MM.1S (cell line): ENCODE measurements at regions not wholly inside any gene's neighbourhood (a gene's known extent, or its start where the extent isn't known, plus 50 kb on each side); places are given as distances from the start of the nearest gene placed in this dataset.

Experiments
- DNase-seq: peaks from one replicate; pipeline ENCODE4 v3.0.0-alpha.2; 2015
- H2AFZ ChIP-seq: fragments of 300-600 bp; sonication (generic); 2 replicates; pipeline ENCODE4 v1.6.0; 2016; ENCODE audit warnings: antibody characterized with exemption, low read length
- H3F3A ChIP-seq: fragments of 300-600 bp; sonication (generic); 2 replicates; pipeline ENCODE4 v1.6.1; 2016; ENCODE audit warnings: mild to moderate bottlenecking, antibody characterized with exemption, low read length, moderate library complexity, mixed read lengths; ENCODE audit not compliant: insufficient read depth
- H3K27ac ChIP-seq: fragments of 300-600 bp; sonication (generic); 2 replicates; pipeline ENCODE4 v1.5.1; 2016; ENCODE audit warnings: mild to moderate bottlenecking, low read length
- H3K27me3 ChIP-seq: fragments of 300-600 bp; sonication (generic); replicated peaks from 2 replicates; pipeline ENCODE4 v1.6.0; 2016; ENCODE audit warnings: low read length; ENCODE audit not compliant: insufficient read depth
- H3K36me3 ChIP-seq: fragments of 300-600 bp; sonication (generic); replicated peaks from 2 replicates; pipeline ENCODE4 v1.6.1; 2016; ENCODE audit warnings: mild to moderate bottlenecking, low read length, mixed read lengths; ENCODE audit not compliant: insufficient read depth
- H3K4me1 ChIP-seq: fragments of 300-600 bp; sonication (generic); 2 replicates; pipeline ENCODE4 v1.6.1; 2016; ENCODE audit warnings: low read length, mixed read lengths
- H3K4me2 ChIP-seq: fragments of 300-600 bp; sonication (generic); 2 replicates; pipeline ENCODE4 v1.6.0; 2016; ENCODE audit warnings: low read depth, low read length
- H3K4me3 ChIP-seq: fragments of 300-600 bp; sonication (generic); 2 replicates; pipeline ENCODE4 v1.5.1; 2016; ENCODE audit warnings: low read length, mixed read lengths
- H3K79me2 ChIP-seq: fragments of 300-600 bp; sonication (generic); 2 replicates; pipeline ENCODE4 v1.6.1; 2016; ENCODE audit warnings: mixed run types, low read length, mixed read lengths
- H3K9ac ChIP-seq: fragments of 300-600 bp; sonication (generic); 2 replicates; pipeline ENCODE4 v1.6.1; 2016; ENCODE audit warnings: low read length, mixed read lengths
- H3K9me2 ChIP-seq: fragments of 300-600 bp; sonication (generic); replicated peaks from 2 replicates; pipeline ENCODE4 v1.6.1; 2016; ENCODE audit warnings: mild to moderate bottlenecking, low read length, mixed read lengths; ENCODE audit not compliant: insufficient read depth
- H3K9me3 ChIP-seq: fragments of 300-600 bp; sonication (generic); replicated peaks from 2 replicates; pipeline ENCODE4 v1.6.1; 2016; ENCODE audit warnings: mild to moderate bottlenecking, low read length, mixed read lengths; ENCODE audit not compliant: insufficient read depth
- H4K20me1 ChIP-seq: fragments of 300-600 bp; sonication (generic); 2 replicates; pipeline ENCODE4 v1.6.1; 2016; ENCODE audit warnings: mild to moderate bottlenecking, low read length, moderate library complexity, mixed read lengths; ENCODE audit not compliant: insufficient read depth
- CTCF ChIP-seq: fragments of 300-600 bp; sonication (generic); IDR thresholded peaks from 2 replicates; pipeline ENCODE4 v1.5.1; 2016; ENCODE audit warnings: antibody characterized with exemption, low read length, mixed read lengths
- EZH2 ChIP-seq: fragments of 300-600 bp; sonication (generic); optimal IDR thresholded peaks from 2 replicates; pipeline ENCODE3; 2017; ENCODE audit warnings: low read depth, mild to moderate bottlenecking, antibody characterized with exemption, low read length, mixed read lengths
- EZH2phosphoT487 ChIP-seq: fragments of 300-600 bp; sonication (generic); IDR thresholded peaks from 2 replicates; pipeline ENCODE4 v1.6.1; 2018; ENCODE audit warnings: antibody characterized with exemption, low read length

DNA sequence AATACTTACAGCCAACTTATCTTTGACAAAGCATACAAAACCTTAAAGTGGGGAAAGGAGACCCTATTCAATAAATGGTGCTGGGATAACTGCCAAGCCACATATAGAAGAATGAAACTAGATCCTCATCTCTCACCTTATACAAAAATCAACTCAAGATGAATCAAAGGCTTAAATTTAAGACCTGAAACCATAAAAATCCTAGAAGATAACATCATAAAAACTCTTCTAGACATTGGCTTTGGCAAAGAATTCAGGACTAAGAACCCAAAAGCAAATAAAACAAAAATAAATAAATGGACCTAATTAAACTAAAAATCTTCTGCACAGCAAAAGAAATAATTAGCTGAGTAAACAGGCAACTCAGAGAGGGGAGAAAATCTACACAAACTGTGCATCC, 335.6 kb upstream of the PBX1 start:
- DNase-seq = no peak
- Histone ChIP-seq H3K4me1 (no peaks in the 10 kb centered on the region), H3K36me3 (no peaks in the 10 kb centered on the region), H3K4me2 (no peak overlapping the region), H2AFZ (no peak overlapping the region), H4K20me1 (no peaks in the 10 kb centered on the region), H3K9ac (no peak overlapping the region), H3K27me3 (no peaks in the 10 kb centered on the region), H3F3A (no peaks in the 10 kb centered on the region), H3K27ac (no peak overlapping the region), H3K79me2 (no peaks in the 10 kb centered on the region), H3K9me3 (no peaks in the 10 kb centered on the region), H3K9me2 (no peaks in the 10 kb centered on the region), H3K4me3 (no peak overlapping the region)
- no peak for TF ChIP-seq EZH2phosphoT487

DNA sequence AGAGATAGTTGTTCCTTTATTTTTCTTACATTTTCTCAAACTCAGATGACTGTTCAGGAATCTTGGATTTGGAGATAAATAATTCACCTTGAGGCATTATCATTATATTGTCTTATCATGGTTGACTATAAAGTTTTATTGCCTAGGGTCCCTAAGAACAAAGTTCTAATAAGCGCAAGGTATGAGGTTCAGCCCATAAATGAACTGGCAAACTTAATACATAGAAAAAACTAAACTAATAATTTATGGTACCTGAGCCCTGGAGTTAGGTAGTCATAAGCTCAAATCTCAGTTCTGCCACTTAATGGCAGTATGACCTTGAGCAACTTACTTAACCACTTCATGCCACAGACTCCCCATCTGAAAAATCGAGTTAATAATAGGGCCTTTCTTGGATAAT, 334.0 kb upstream of the PBX1 start:
- Histone ChIP-seq H3K9ac (no peak overlapping the region), H3K4me3 (no peak overlapping the region), H3K36me3 (no peaks in the 10 kb centered on the region), H3K4me1 (no peaks in the 10 kb centered on the region), H3K4me2 (no peak overlapping the region), H2AFZ (no peak overlapping the region), H3K9me2 (no peaks in the 10 kb centered on the region), H3K9me3 (no peaks in the 10 kb centered on the region), H3K79me2 (no peaks in the 10 kb centered on the region), H3F3A (no peaks in the 10 kb centered on the region), H3K27me3 (no peaks in the 10 kb centered on the region), H4K20me1 (no peaks in the 10 kb centered on the region), H3K27ac (no peak overlapping the region)
- TF ChIP-seq CTCF = no peak
- no peak for TF ChIP-seq EZH2phosphoT487
- TF ChIP-seq EZH2 = no peak
- no peak for DNase-seq

- no peak overlapping the region for H2AFZ ChIP-seq
- no peak overlapping the region for H3K27ac ChIP-seq
- H3K9ac ChIP-seq = no peak overlapping the region
- H3K9me2 ChIP-seq = no peaks in the 10 kb centered on the region
- H3F3A ChIP-seq = no peaks in the 10 kb centered on the region
- H3K79me2 ChIP-seq = no peaks in the 10 kb centered on the region
- H3K4me2 ChIP-seq = no peak overlapping the region
- H3K36me3 ChIP-seq = no peaks in the 10 kb centered on the region
- H3K4me3 ChIP-seq = no peak overlapping the region
- H3K27me3 ChIP-seq = no peaks in the 10 kb centered on the region
- no peaks in the 10 kb centered on the region for H3K9me3 ChIP-seq
- H3K4me1 ChIP-seq = no peaks in the 10 kb centered on the region
- H4K20me1 ChIP-seq = no peaks in the 10 kb centered on the region
- DNase-seq = no peak
- TF ChIP-seq EZH2 (no peak), CTCF (no peak), EZH2phosphoT487 (no peak)
These were observed 332.0 kb upstream of the PBX1 start for GRCh38 chr1:164226977-164227376.

GRCh38 chr1:164228928-164229327, 330.1 kb upstream of the PBX1 start:
- Histone ChIP-seq H3K4me1 (no peaks in the 10 kb centered on the region), H3K9me3 (no peaks in the 10 kb centered on the region), H3K36me3 (no peaks in the 10 kb centered on the region), H4K20me1 (no peaks in the 10 kb centered on the region), H3K79me2 (no peaks in the 10 kb centered on the region), H3K4me2 (no peak overlapping the region), H2AFZ (no peak overlapping the region), H3K9ac (no peak overlapping the region), H3F3A (no peaks in the 10 kb centered on the region), H3K4me3 (no peak overlapping the region), H3K9me2 (no peaks in the 10 kb centered on the region), H3K27me3 (no peaks in the 10 kb centered on the region), H3K27ac (no peak overlapping the region)
- DNase-seq = no peak
- TF ChIP-seq EZH2 (no peak), EZH2phosphoT487 (no peak), CTCF (no peak)
